Thymus (tissue), 11 donors: ENCODE measurements at regions not wholly inside any gene's neighbourhood (a gene's known extent, or its start where the extent isn't known, plus 50 kb on each side); places are given as distances from the start of the nearest gene placed in this dataset.
A peak's percentile ranks its signal among the peaks of the same experiment; 100 is the strongest.

Source experiments
- DNase-seq, 9 donors: peaks; one replicate each; pipeline ENCODE4 v3.0.0-alpha.2; 2013; ENCODE audit warnings: low spot score in 9 of 9, low read depth in 6 of 9, missing footprints in 1 of 9
- H3K27ac ChIP-seq, 2 donors: one replicate each; pipeline ENCODE4 v1.5.1; 2013; ENCODE audit warnings: control low read depth in 1 of 2, low read depth in 1 of 2, low read length in 1 of 2, mild to moderate bottlenecking in 1 of 2, moderate library complexity in 1 of 2
- H3K27me3 ChIP-seq, 2 donors: one replicate each; pipeline ENCODE4 v1.5.1; 2013; ENCODE audit warnings: low read length in 1 of 2; ENCODE audit not compliant: control insufficient read depth in 2 of 2, insufficient read depth in 1 of 2
- H3K36me3 ChIP-seq, 2 donors: one replicate each; pipeline ENCODE4 v1.5.1; 2013; ENCODE audit warnings: low read length in 1 of 2, mild to moderate bottlenecking in 1 of 2, moderate library complexity in 1 of 2; ENCODE audit not compliant: control insufficient read depth in 2 of 2, insufficient read depth in 2 of 2
- H3K4me1 ChIP-seq, 2 donors: one replicate each; pipeline ENCODE4 v1.5.1; 2013; ENCODE audit warnings: low read length in 2 of 2; ENCODE audit not compliant: control insufficient read depth in 2 of 2, insufficient read depth in 2 of 2
- H3K4me3 ChIP-seq, 2 donors: one replicate each; pipeline ENCODE4 v1.5.1; 2013; ENCODE audit warnings: low read length in 2 of 2, control low read depth in 1 of 2, mild to moderate bottlenecking in 1 of 2
- H3K9me3 ChIP-seq, 2 donors: one replicate each; pipeline ENCODE4 v1.5.1; 2013; ENCODE audit warnings: low read length in 1 of 2, mild to moderate bottlenecking in 1 of 2; ENCODE audit not compliant: control insufficient read depth in 2 of 2, insufficient read depth in 1 of 2
- WGBS: extraction: QIAGEN DNeasy Blood & Tissue Kit; methylation state at CpG from one replicate; pipeline ENCODE4 v1.1.7; 2013; 5-methylcytosine and 5-hydroxymethylcytosine counted together
- donor health status: healthy.

- DNase-seq: peak in 5 of 9 donors; percentile 3 to 51 (median 9)
- no peaks in the 10 kb centered on the region for H3K36me3 ChIP-seq
- no peaks in the 10 kb centered on the region for H3K9me3 ChIP-seq
- peaks cover 0 to 3% of the 10 kb centered on the region in 2 donors for H3K4me1 ChIP-seq
- WGBS: 5% methylated on average over 9 of the region's 9 CpGs
- no peak overlapping the region for H3K27ac ChIP-seq
- H3K27me3 ChIP-seq: no peaks in the 10 kb centered on the region
- H3K4me3 ChIP-seq: no peak overlapping the region
Observed at GRCh38 chr16:55421226-55421625, 57.8 kb upstream of the MMP2 start.

- Histone ChIP-seq H3K9me3 (no peaks in the 10 kb centered on the region), H3K4me1 (no peaks in the 10 kb centered on the region), H3K36me3 (no peaks in the 10 kb centered on the region), H3K27ac (no peak overlapping the region), H3K27me3 (no peaks in the 10 kb centered on the region), H3K4me3 (no peak overlapping the region)
- DNase-seq: no peak
- 92% methylated on average over 5 of the region's 5 CpGs for WGBS
Observed at GRCh38 chr16:55426865-55427484, 52.0 kb upstream of the MMP2 start.
